Right lobe of liver (tissue), 6 donors: ENCODE measurements at regions not wholly inside any gene's neighbourhood (a gene's known extent, or its start where the extent isn't known, plus 50 kb on each side); places are given as distances from the start of the nearest gene placed in this dataset.
A peak's percentile ranks its signal among the peaks of the same experiment; 100 is the strongest.
"Not testable (repeated sequence)": the region's sequence is repeated elsewhere in the genome, so short reads cannot be mapped to it uniquely, and the experiment has no call there.

Experiments
- ATAC-seq, 4 donors: fragments of 200-7000 bp; cut with Tn5 transposase; one replicate each; pipeline ENCODE4 v1.9.1; 2020; ENCODE audit warnings: mild to moderate bottlenecking in 4 of 4, moderate library complexity in 4 of 4
- DNase-seq, 3 donors: peaks; one replicate each; pipeline ENCODE4 v3.0.0-alpha.2; 2020
- H3K27ac ChIP-seq, 3 donors: fragments of 200-600 bp; one replicate each; pipeline ENCODE4 v1.8.0; 2022
- H3K27me3 ChIP-seq, 2 donors: fragments of 200-600 bp; one replicate each; pipeline ENCODE4 v1.8.0; 2022
- H3K36me3 ChIP-seq, 4 donors: fragments of 200-600 bp; sonication (generic) in 1 of 4; one replicate each; pipeline versions ENCODE4 v1.5.1 to v1.8.0; 2017 to 2022; ENCODE audit warnings: control low read depth in 1 of 4
- H3K4me1 ChIP-seq, 4 donors: fragments of 200-600 bp; sonication (generic) in 1 of 4; one replicate each; pipeline versions ENCODE4 v1.5.1 to v1.8.0; 2017 to 2022; ENCODE audit warnings: control low read depth in 1 of 4
- H3K4me3 ChIP-seq, 3 donors: fragments of 200-600 bp; one replicate each; pipeline ENCODE4 v1.8.0; 2022
- H3K9me3 ChIP-seq, 4 donors: fragments of 200-600 bp; sonication (generic) in 1 of 4; one replicate each; pipeline versions ENCODE4 v1.5.1 to v1.8.0; 2017 to 2022; ENCODE audit warnings: control low read depth in 1 of 4
- POLR2A ChIP-seq: fragments of 450-650 bp; IDR thresholded peaks from one replicate; pipeline ENCODE4 v1.6.1; 2017; ENCODE audit warnings: antibody characterized with exemption, mild to moderate bottlenecking
- WGBS: methylation state at CpG from one replicate; pipeline ENCODE4 v1.1.6; 2018; ENCODE audit warnings: low coverage, low lambda C conversion rate; ENCODE audit not compliant: insufficient coverage; ENCODE audit errors: missing lambda C conversion rate; 5-methylcytosine and 5-hydroxymethylcytosine counted together
- intact Hi-C, 2 donors: fragments of 100-400 bp; cut with DNase I; formaldehyde crosslinking; loops; one replicate each; pipeline versions ENCODE4 v1.11.2 to v1.14.1; 2022
- TF ChIP-seq, protein P1 (sequence below), 4 donors: fragments of 200-600 bp in 3 of 4; fragments of 450-650 bp in 1 of 4; IDR thresholded peaks; one replicate each; pipeline versions ENCODE4 v1.5.1 to v1.8.0; 2016 to 2022; ENCODE audit warnings: antibody characterized with exemption in 4 of 4, mild to moderate bottlenecking in 2 of 4
- donor health status: DM: no; HTN: yes; CAD: no.
- donor health status: DM: no; HTN: no; CAD: no.
- donor health status: DM: no; HTN: no; CAD: no.
- donor health status: DM: no; HTN: yes; CAD: no.
- donor health status: DM: no; HTN: yes; CAD: no.

DNA sequence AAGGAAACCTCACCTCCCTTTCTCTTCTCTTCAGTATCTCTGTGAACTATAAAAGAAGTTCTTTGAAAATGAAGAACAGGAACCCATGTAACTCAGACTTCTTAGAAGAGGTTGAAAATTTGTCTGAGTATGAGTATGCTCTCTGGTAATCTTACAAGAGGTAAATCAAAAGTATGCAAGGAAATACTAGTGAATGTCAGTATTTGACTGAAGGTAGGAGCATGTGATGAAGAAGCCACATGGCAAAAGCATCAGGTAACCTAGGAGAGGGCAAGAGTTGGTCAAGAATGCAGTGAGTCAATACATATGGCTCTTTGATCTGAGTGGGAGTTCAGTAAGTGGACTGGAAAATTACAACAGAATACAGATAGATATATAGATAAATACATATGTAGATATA, 133.0 kb upstream of the NECTIN3 start:
- ATAC-seq, result no peak
- H3K9me3 ChIP-seq, result no peaks in the 10 kb centered on the region
- no peaks in the 10 kb centered on the region for H3K36me3 ChIP-seq

DNA sequence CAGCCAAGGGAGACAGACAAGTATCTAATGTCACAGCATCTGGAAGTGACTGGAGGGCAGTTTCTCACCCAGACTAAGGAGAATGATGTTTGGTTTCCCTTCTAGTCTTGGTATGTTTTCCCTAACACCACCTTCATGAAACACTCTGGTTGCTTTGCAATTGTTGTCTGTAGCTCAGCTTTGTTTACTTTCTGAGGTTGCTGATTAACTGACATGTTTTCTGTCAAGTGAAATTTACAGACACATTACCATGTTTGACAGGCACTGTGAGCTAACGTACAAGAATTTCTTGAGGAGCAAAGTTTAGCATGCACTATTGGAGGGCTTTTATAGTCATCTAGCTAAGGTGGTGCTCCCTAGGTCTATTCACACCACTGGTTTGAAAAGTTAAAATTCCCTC, 131.6 kb upstream of the NECTIN3 start:
- WGBS, result 7% methylated on average over 1 of the region's 1 CpG
- no peak overlapping the region for H3K27ac ChIP-seq
- H3K9me3 ChIP-seq, result no peaks in the 10 kb centered on the region
- ATAC-seq, result peak; percentile 81 to 95 (median 86)
- no peak overlapping the region for H3K4me3 ChIP-seq
- DNase-seq, result no peak
- TF ChIP-seq, protein P1, sequence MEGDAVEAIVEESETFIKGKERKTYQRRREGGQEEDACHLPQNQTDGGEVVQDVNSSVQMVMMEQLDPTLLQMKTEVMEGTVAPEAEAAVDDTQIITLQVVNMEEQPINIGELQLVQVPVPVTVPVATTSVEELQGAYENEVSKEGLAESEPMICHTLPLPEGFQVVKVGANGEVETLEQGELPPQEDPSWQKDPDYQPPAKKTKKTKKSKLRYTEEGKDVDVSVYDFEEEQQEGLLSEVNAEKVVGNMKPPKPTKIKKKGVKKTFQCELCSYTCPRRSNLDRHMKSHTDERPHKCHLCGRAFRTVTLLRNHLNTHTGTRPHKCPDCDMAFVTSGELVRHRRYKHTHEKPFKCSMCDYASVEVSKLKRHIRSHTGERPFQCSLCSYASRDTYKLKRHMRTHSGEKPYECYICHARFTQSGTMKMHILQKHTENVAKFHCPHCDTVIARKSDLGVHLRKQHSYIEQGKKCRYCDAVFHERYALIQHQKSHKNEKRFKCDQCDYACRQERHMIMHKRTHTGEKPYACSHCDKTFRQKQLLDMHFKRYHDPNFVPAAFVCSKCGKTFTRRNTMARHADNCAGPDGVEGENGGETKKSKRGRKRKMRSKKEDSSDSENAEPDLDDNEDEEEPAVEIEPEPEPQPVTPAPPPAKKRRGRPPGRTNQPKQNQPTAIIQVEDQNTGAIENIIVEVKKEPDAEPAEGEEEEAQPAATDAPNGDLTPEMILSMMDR (IDR thresholded peaks at IDR 0.05), result no peak
- TF ChIP-seq POLR2A, result no peak
- H3K36me3 ChIP-seq, result no peaks in the 10 kb centered on the region
- H3K4me1 ChIP-seq, result peaks cover 2 to 10% (median 3%) of the 10 kb centered on the region in 4 donors
- H3K27me3 ChIP-seq, result no peaks in the 10 kb centered on the region
- intact Hi-C loops, result no loop called here

More for the DNA sequence above, 133.0 kb upstream of the NECTIN3 start:
- no peak for TF ChIP-seq POLR2A
- TF ChIP-seq, protein P1 (IDR thresholded peaks at IDR 0.05), result no peak
- Histone ChIP-seq H3K4me1 (peaks cover 2 to 10% (median 3%) of the 10 kb centered on the region in 4 donors), H3K27me3 (no peaks in the 10 kb centered on the region), H3K4me3 (no peak overlapping the region), H3K27ac (no peak overlapping the region)
- intact Hi-C loops, result no loop called here
- DNase-seq, result no peak

DNA sequence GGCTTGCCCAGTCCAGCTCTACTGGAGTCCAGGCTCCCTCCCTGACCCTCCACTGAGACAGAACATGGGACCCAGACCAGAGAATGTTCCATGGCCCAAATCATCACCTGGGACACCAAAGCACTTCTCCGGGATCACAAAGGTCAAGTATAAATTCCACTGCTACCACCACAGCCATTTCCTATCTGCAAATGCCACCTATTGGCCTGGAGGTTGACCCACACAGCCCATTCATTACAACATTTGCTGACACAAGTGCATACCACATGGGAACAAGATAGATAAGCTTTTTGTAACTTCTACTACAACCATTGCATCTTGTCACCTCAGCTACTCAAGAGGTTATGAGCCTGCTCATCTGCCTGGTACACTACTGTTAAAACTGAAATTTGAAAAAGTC, 126.8 kb upstream of the NECTIN3 start:
- no peaks in the 10 kb centered on the region for H3K27me3 ChIP-seq
- H3K27ac ChIP-seq, result no peak overlapping the region
- no peaks in the 10 kb centered on the region for H3K9me3 ChIP-seq
- WGBS, result no CpG with 5 or more reads among the region's 1 CpG
- no peak for TF ChIP-seq POLR2A
- TF ChIP-seq, protein P1 (IDR thresholded peaks at IDR 0.05), result peak in 3 of 4 donors; percentile 8 to 32 (median 9)
- H3K4me3 ChIP-seq, result no peak overlapping the region
- no peaks in the 10 kb centered on the region for H3K36me3 ChIP-seq
- intact Hi-C loops, result no loop called here
- peaks cover 2 to 13% (median 3%) of the 10 kb centered on the region in 4 donors for H3K4me1 ChIP-seq
- DNase-seq, result no peak
- ATAC-seq, result peak; percentile 37 to 72 (median 55)

DNA sequence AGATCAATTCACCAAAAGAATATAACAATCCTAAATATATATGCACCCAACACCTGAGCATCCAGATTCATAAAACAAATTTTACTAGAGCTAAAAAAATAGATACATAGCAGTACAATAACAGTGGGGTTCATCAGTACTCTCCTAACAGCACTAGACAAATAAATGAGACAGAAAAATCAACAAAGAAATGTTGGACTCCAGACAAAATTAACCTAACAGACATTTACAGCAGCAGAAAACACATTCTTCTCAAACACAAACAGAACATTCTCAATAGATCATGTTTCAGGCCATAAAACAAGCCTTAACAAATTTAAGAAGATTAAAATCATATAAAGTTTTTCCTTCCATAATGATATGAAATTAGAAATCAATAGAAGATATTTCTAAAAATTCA, 124.8 kb upstream of the NECTIN3 start:
- DNase-seq (no peak), ATAC-seq (peak; percentile 90 to 96 (median 91))
- Histone ChIP-seq H3K27ac (no peak overlapping the region), H3K9me3 (no peaks in the 10 kb centered on the region), H3K4me3 (no peak overlapping the region), H3K36me3 (no peaks in the 10 kb centered on the region), H3K4me1 (peaks cover 0 to 4% (median 0%) of the 10 kb centered on the region in 4 donors), H3K27me3 (no peaks in the 10 kb centered on the region)
- no peak for TF ChIP-seq POLR2A
- TF ChIP-seq, protein P1 (IDR thresholded peaks at IDR 0.05), result no peak
- intact Hi-C loops, result no loop called here

DNA sequence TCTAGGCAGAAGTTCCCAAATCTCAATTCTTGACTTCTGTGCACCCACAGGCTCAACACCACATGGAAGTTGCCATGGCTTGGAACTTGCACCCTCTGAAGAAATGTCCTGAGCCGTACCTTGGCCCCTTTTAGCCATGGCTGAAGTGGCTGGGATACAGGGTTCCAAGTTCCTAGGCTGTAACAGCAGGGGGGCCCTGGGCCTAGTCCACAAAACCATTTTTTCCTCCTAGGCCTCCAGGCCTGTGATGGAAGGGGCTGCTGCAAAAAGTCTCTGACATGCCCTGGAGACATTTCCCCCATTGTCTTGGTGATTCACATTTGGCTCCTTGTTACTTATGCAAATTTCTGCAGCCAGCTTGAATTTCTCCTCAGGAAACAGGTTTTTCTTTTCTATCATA, 122.4 kb upstream of the NECTIN3 start:
- H3K4me3 ChIP-seq, H3K9me3 ChIP-seq, intact Hi-C loops, H3K27ac ChIP-seq, H3K36me3 ChIP-seq, DNase-seq, ATAC-seq, H3K27me3 ChIP-seq, H3K4me1 ChIP-seq: not testable (repeated sequence)
- WGBS, result 40% methylated on average over 1 of the region's 1 CpG
